Uterus (tissue), 2 donors: ENCODE measurements at regions not wholly inside any gene's neighbourhood (a gene's known extent, or its start where the extent isn't known, plus 50 kb on each side); places are given as distances from the start of the nearest gene placed in this dataset.

ENCODE experiments used
- POLR2A ChIP-seq, 2 donors: fragments of 450-650 bp; IDR thresholded peaks; one replicate each; pipeline ENCODE4 v1.6.1; 2016; ENCODE audit warnings: antibody characterized with exemption in 2 of 2, mild to moderate bottlenecking in 1 of 2, moderate library complexity in 1 of 2
- TF ChIP-seq, protein P1 (sequence below), 4 experiments: fragments of 200-600 bp in 2 of 4; fragments of 450-650 bp in 2 of 4; sonication (generic) in 2 of 4; IDR thresholded peaks; one replicate each; pipeline ENCODE4 v1.5.1; 2016 to 2019; ENCODE audit warnings: antibody characterized with exemption in 4 of 4, mild to moderate bottlenecking in 2 of 4, moderate library complexity in 1 of 4

DNA sequence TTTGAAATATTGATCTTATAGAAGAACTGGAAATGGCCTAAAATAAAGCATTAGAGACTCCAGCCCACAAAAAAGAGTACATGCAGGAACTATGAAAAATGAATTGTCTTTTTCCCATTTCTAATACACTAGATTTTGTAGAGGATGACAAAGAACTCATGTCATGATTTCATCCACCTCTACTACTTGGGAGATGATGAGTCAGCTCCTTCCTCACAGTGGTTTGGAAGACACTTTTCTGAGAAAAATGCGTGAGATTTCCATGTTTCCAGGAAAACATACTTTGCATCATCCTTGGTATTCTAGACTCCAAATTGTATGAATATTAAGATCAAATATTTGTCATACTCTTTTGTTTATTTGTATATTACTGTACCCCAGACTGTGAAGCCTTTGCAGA is 500.5 kb downstream of the FAM181B start:
- no peak for TF ChIP-seq POLR2A (IDR thresholded peaks at IDR 0.05)
- TF ChIP-seq, protein P1, sequence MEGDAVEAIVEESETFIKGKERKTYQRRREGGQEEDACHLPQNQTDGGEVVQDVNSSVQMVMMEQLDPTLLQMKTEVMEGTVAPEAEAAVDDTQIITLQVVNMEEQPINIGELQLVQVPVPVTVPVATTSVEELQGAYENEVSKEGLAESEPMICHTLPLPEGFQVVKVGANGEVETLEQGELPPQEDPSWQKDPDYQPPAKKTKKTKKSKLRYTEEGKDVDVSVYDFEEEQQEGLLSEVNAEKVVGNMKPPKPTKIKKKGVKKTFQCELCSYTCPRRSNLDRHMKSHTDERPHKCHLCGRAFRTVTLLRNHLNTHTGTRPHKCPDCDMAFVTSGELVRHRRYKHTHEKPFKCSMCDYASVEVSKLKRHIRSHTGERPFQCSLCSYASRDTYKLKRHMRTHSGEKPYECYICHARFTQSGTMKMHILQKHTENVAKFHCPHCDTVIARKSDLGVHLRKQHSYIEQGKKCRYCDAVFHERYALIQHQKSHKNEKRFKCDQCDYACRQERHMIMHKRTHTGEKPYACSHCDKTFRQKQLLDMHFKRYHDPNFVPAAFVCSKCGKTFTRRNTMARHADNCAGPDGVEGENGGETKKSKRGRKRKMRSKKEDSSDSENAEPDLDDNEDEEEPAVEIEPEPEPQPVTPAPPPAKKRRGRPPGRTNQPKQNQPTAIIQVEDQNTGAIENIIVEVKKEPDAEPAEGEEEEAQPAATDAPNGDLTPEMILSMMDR (IDR thresholded peaks at IDR 0.05), result no peak
